SJSA1 (cell line): ENCODE measurements at regions not wholly inside any gene's neighbourhood (a gene's known extent, or its start where the extent isn't known, plus 50 kb on each side); places are given as distances from the start of the nearest gene placed in this dataset.

Source experiments
- DNase-seq, 2 experiments: peaks; one replicate each; pipeline ENCODE4 v3.0.0-alpha.2; 2015 to 2020; ENCODE audit warnings: low spot score in 2 of 2, low read depth in 1 of 2
- H3K27ac ChIP-seq: fragments of 250-450 bp; sonication (Bioruptor Pico); 2 replicates; pipeline ENCODE4 v1.5.1; 2020; ENCODE audit warnings: mild to moderate bottlenecking, moderate library complexity
- H3K27me3 ChIP-seq: fragments of 250-450 bp; sonication (Bioruptor Pico); replicated peaks from 2 replicates; pipeline ENCODE4 v1.5.1; 2020; ENCODE audit warnings: mild to moderate bottlenecking, moderate library complexity
- H3K36me3 ChIP-seq: fragments of 250-450 bp; sonication (Bioruptor Pico); 2 replicates; pipeline ENCODE4 v1.5.1; 2020; ENCODE audit warnings: mild to moderate bottlenecking
- H3K4me1 ChIP-seq: fragments of 250-450 bp; sonication (Bioruptor Pico); replicated peaks from 2 replicates; pipeline ENCODE4 v1.6.1; 2021; ENCODE audit warnings: mild to moderate bottlenecking
- H3K4me3 ChIP-seq: fragments of 250-450 bp; sonication (Bioruptor Pico); 2 replicates; pipeline ENCODE4 v1.5.1; 2020; ENCODE audit warnings: mild to moderate bottlenecking
- H3K9me3 ChIP-seq: fragments of 250-450 bp; sonication (Bioruptor Pico); replicated peaks from 2 replicates; pipeline ENCODE4 v1.5.1; 2020; ENCODE audit warnings: mild to moderate bottlenecking

- Histone ChIP-seq H3K9me3 (no peaks in the 10 kb centered on the region), H3K36me3 (no peaks in the 10 kb centered on the region), H3K27ac (no peak overlapping the region), H3K4me1 (no peaks in the 10 kb centered on the region), H3K27me3 (no peaks in the 10 kb centered on the region), H3K4me3 (no peak overlapping the region)
- DNase-seq = no peak
Measured at GRCh38 chr18:56115071-56116015, 523.0 kb downstream of the TXNL1 start.

GRCh38 chr18:56112984-56113383 lies 525.0 kb upstream of the TCF4 start:
- Histone ChIP-seq H3K4me1 (no peaks in the 10 kb centered on the region), H3K27ac (no peak overlapping the region), H3K27me3 (no peaks in the 10 kb centered on the region), H3K4me3 (no peak overlapping the region), H3K36me3 (no peaks in the 10 kb centered on the region), H3K9me3 (no peaks in the 10 kb centered on the region)
- no peak for DNase-seq

- Histone ChIP-seq H3K4me3 (no peak overlapping the region), H3K36me3 (no peaks in the 10 kb centered on the region), H3K27ac (no peak overlapping the region), H3K27me3 (no peaks in the 10 kb centered on the region), H3K9me3 (no peaks in the 10 kb centered on the region), H3K4me1 (no peaks in the 10 kb centered on the region)
- no peak for DNase-seq
Measured at GRCh38 chr18:56112013-56112749, 524.2 kb upstream of the TCF4 start.

- no peaks in the 10 kb centered on the region for H3K4me1 ChIP-seq
- DNase-seq = no peak
- H3K27ac ChIP-seq = no peak overlapping the region
- no peaks in the 10 kb centered on the region for H3K9me3 ChIP-seq
- no peaks in the 10 kb centered on the region for H3K27me3 ChIP-seq
- H3K36me3 ChIP-seq = no peaks in the 10 kb centered on the region
- no peak overlapping the region for H3K4me3 ChIP-seq
Measured at GRCh38 chr18:56109757-56110156, 521.8 kb upstream of the TCF4 start.

- 0 out of 2 replicates have a peak, but pooled peaks cover 3% of the 10 kb centered on the region for H3K9me3 ChIP-seq
- no peak for DNase-seq
Measured at GRCh38 chr18:56108478-56109367, 520.7 kb upstream of the TCF4 start.

GRCh38 chr18:56107821-56108477 lies 520.0 kb upstream of the TCF4 start:
- Histone ChIP-seq H3K4me1 (no peaks in the 10 kb centered on the region), H3K4me3 (no peak overlapping the region), H3K9me3 (0 out of 2 replicates have a peak, but pooled peaks cover 3% of the 10 kb centered on the region), H3K27ac (no peak overlapping the region), H3K27me3 (no peaks in the 10 kb centered on the region), H3K36me3 (no peaks in the 10 kb centered on the region)
- no peak for DNase-seq

More at GRCh38 chr18:56108478-56109367, 520.7 kb upstream of the TCF4 start:
- Histone ChIP-seq H3K27me3 (no peaks in the 10 kb centered on the region), H3K4me3 (no peak overlapping the region), H3K27ac (no peak overlapping the region), H3K36me3 (no peaks in the 10 kb centered on the region), H3K4me1 (no peaks in the 10 kb centered on the region)

GRCh38 chr18:56100090-56100722 lies 512.2 kb upstream of the TCF4 start:
- H3K9me3 ChIP-seq = 0 out of 2 replicates have a peak, but pooled peaks cover 3% of the 10 kb centered on the region
- no peak overlapping the region for H3K4me3 ChIP-seq
- no peaks in the 10 kb centered on the region for H3K27me3 ChIP-seq
- no peaks in the 10 kb centered on the region for H3K4me1 ChIP-seq
- DNase-seq = no peak
- H3K36me3 ChIP-seq = no peaks in the 10 kb centered on the region
- H3K27ac ChIP-seq = no peak overlapping the region

- DNase-seq = no peak
- H3K4me1 ChIP-seq = no peaks in the 10 kb centered on the region
- no peak overlapping the region for H3K27ac ChIP-seq
- no peaks in the 10 kb centered on the region for H3K9me3 ChIP-seq
- no peaks in the 10 kb centered on the region for H3K27me3 ChIP-seq
- no peak overlapping the region for H3K4me3 ChIP-seq
- no peaks in the 10 kb centered on the region for H3K36me3 ChIP-seq
Measured at GRCh38 chr18:56097621-56098020, 509.6 kb upstream of the TCF4 start.

GRCh38 chr18:56096861-56097260 lies 508.9 kb upstream of the TCF4 start:
- no peak overlapping the region for H3K4me3 ChIP-seq
- DNase-seq = no peak
- H3K27me3 ChIP-seq = no peaks in the 10 kb centered on the region
- no peaks in the 10 kb centered on the region for H3K4me1 ChIP-seq
- H3K27ac ChIP-seq = no peak overlapping the region
- no peaks in the 10 kb centered on the region for H3K36me3 ChIP-seq
- no peaks in the 10 kb centered on the region for H3K9me3 ChIP-seq

GRCh38 chr18:56089612-56090258 lies 501.7 kb upstream of the TCF4 start:
- no peaks in the 10 kb centered on the region for H3K36me3 ChIP-seq
- no peak overlapping the region for H3K27ac ChIP-seq
- no peak overlapping the region for H3K4me3 ChIP-seq
- H3K27me3 ChIP-seq = no peaks in the 10 kb centered on the region
- no peak for DNase-seq
- no peaks in the 10 kb centered on the region for H3K9me3 ChIP-seq
- H3K4me1 ChIP-seq = no peaks in the 10 kb centered on the region

- Histone ChIP-seq H3K27me3 (no peaks in the 10 kb centered on the region), H3K27ac (no peak overlapping the region), H3K4me3 (no peak overlapping the region), H3K9me3 (no peaks in the 10 kb centered on the region), H3K4me1 (no peaks in the 10 kb centered on the region), H3K36me3 (no peaks in the 10 kb centered on the region)
- DNase-seq = no peak
Measured at GRCh38 chr18:56086786-56087185, 498.8 kb upstream of the TCF4 start.

- no peak for DNase-seq
- Histone ChIP-seq H3K4me1 (no peaks in the 10 kb centered on the region), H3K36me3 (no peaks in the 10 kb centered on the region), H3K9me3 (no peaks in the 10 kb centered on the region), H3K4me3 (no peak overlapping the region), H3K27me3 (no peaks in the 10 kb centered on the region), H3K27ac (no peak overlapping the region)
Measured at GRCh38 chr18:56086176-56086575, 498.2 kb upstream of the TCF4 start.
